NCI-H2227 (cell line): ENCODE measurements at regions not wholly inside any gene's neighbourhood (a gene's known extent, or its start where the extent isn't known, plus 50 kb on each side); places are given as distances from the start of the nearest gene placed in this dataset.

Source experiments
- DNase-seq: peaks from one replicate; lab custom pipeline; 2025; ENCODE audit not compliant: unreplicated experiment; lab: John Stamatoyannopoulos, UW

DNA sequence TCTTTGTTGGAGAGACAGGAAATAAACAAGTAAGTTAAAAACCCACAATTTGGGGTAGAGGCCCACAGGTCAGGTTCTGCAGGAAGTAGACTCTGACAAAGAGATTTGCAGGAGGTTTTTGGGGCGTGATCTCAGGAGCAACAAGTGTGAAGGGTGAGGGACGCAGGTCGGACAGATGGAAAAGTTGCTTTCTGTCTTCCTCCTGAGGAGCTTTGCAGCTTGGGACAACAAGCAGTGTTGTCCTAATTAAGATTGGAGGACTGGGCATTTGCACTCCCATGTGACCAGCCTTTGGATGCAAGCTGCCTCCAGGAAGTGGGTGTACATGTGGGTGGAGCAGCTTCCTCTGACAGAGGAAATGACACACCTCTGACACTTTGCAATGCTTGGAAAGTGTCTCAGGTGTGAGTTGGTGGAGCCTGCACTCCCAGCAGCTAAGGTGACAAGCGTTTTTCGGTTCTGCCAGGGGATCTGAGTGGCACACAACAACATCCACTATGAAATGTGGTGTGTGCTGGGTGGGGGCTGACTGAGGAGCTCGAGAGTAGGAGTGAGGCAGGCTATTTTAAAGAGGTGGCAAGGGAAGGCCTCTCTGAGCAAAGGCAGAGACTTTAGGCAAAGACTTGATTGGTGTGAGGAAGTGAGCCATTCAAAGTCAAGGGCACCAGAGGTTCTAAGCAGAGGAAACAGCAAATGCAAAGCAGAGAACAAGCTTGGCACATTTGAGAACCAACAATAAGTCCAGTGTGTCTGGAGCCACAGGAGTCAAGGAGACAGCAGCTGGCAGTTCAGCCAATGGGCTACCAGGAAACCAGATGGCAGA lies 339.8 kb upstream of the GATB start:
- DNase-seq = no peak

- DNase-seq = no peak
Measured at GRCh38 chr4:152099981-152100378, 339.2 kb upstream of the GATB start.

DNA sequence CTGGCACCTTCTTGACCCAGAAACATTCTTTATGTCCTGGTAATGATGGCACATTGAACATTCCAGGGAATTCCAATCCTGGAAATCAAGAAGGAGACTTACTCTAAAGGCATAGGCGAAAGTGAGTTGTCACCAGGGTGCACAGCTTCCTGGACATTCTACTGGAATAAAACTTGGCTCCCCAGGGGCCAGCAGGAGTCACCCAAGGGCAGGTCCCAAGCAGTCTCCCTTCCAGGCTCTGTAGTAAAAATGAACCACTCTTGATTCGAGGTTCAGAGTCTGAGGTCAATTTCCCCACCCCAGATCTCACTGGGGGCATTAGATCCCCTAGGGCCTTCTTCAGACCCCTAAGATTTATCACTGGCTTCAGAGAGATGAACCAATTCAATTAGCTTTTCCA lies 338.7 kb upstream of the GATB start:
- DNase-seq = no peak

- no peak for DNase-seq
Measured at GRCh38 chr4:152099061-152099425, 338.2 kb upstream of the GATB start.

DNA sequence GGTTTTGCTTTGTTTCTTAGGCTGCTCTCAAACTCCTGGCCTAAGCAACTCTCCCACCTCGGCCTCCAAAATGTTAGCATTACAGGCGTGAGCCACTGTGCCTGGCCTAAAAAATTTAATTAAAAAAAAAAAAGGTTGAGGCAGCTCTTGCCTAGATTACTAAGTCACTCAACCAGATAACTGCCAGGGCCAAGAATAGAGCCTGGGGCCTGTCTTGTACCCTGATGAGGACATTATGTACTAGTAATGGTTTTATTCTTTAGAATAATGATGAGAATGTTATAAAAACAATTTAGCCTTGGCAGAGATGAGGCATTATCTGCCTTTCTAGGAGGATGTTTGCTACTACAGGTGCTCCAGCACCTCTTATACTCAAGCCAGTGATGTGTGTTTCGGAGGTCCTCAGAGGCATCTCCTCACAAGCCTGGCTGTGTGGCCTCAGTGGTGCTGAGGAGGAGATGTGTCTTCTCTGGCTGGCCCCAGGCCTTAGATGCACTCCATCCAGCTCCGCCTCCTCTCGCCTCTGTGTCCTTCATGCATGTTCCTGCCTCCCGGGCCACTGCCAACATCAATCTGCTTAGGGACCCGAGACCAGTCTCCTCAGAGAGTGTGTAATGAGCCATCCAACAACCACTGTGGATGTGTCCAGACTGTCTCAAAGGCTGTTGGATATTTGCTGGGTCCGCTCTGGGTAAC lies 337.7 kb upstream of the GATB start:
- DNase-seq = no peak

DNA sequence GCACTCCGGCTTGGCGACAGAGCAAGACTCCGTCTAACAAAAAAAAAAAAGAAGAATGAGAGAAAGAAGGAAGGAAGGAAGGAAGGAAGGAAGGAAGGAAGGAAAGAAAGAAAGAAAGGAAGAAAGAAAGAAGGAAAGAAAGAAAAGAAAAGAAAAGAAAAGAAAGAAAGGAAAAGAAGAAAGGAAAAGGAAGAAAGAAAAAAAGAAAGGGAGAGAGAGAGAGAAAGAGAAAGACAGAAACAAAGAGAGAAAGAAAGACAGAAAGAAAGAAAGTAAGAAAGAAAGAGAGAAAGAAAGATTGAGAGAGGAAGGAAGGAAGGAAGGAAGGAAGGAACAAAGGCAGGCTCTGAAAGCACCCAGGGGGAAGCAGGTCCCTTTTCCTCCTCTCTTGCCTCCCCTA lies 336.6 kb upstream of the GATB start:
- no peak for DNase-seq

DNA sequence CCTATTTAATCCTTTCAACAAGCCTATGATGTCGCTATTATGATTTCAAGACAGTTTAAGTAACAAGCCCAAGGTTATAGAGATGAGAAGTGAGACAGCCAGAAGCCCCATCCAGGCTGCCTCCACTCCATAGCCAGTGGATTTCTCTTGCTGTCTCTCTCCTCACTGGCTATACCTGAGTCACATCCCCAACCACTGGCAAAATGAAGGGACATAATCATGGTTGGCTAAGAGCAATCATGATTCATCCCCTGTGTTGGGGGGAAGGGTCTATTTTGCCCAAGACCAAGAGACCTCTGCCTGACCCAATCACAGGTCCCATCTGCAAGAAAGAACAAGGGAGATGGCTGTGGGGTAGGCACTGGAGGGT lies 334.9 kb upstream of the GATB start:
- DNase-seq = no peak

- DNase-seq = no peak
Measured at GRCh38 chr4:152094970-152095700, 334.3 kb upstream of the GATB start.

DNA sequence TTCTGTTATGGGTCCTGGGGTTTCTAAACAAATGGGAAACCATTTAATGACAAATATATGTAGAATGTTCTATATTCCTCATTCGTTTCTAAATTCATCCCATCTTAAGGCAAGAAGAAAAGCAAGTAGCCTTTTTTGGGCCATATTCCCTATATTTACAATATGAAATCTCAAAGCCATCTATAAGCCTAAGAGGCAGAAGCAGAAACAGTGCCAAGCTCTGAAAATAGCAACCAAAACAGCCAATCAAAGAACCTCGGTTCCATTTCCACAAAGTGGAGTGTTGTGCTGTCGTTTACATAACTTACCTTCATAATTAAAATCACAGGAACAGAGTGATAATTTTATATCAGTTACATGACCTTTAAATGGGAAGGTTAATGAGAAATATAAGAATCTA lies 330.6 kb upstream of the GATB start:
- no peak for DNase-seq

DNA sequence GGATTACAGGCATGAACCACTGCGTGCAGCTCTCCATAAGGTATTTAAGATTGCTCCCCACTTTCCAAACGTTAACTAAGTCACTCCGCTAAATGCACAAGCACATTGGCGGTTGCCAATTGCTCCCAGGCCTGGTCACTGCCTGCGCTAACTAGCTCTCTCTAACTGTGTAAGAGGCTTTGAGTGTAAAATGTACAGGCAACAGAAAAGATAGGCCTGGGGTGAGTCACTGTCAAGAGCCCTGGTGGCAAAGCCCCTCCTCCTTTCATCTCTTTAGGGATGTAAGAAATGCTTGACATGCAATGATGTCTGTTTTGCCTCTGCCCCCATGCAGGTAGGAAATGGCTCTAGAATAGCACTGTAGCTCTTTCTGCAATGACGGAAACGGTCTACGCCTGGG lies 329.7 kb upstream of the GATB start:
- peak; percentile 5 for DNase-seq

DNA sequence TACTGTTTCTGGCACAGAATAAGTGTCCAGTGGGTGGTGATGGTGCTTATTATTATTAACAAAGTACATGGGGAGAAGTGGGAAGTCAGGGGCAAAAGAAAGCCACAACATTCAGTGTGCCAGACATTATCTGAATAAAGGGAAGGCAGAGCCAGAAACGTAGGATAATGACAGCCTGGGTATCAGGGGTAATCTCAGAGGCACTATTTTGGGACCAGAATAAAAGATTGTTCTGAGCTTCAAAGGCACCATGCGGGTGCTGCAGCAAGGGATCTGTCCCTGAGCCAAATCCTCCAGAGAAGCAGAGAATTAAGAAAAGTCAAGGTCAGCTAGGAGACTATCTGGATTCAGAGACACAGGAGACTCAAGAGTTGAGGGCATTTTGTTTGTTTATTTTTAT lies 328.8 kb upstream of the GATB start:
- DNase-seq = peak; percentile 14

DNA sequence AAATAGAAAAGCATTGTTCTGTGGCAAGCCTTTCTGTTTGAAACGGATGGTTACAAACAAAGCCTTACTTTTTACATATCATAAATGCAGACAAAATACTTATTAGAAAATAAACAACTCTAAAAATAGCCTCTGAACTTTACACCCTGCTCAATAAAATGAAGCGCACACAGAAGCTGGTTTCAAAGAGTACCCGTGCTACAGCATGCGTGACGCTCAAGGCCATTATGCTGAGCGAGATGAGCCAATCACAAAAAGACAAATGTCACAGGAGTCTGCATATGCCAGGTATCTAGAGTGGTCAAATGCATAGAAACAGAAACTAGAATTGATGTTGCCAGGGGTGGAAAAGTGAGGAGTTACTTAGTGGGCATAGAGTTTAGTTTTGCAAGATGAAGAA lies 326.5 kb upstream of the GATB start:
- DNase-seq = no peak

- no peak for DNase-seq
Measured at GRCh38 chr4:152085657-152086056, 324.9 kb upstream of the GATB start.

- no peak for DNase-seq
Measured at GRCh38 chr4:152083338-152083737, 322.5 kb upstream of the GATB start.

- DNase-seq = no peak
Measured at GRCh38 chr4:152081024-152081423, 320.2 kb upstream of the GATB start.

GRCh38 chr4:152079543-152080293 lies 318.9 kb upstream of the GATB start:
- DNase-seq = no peak

DNA sequence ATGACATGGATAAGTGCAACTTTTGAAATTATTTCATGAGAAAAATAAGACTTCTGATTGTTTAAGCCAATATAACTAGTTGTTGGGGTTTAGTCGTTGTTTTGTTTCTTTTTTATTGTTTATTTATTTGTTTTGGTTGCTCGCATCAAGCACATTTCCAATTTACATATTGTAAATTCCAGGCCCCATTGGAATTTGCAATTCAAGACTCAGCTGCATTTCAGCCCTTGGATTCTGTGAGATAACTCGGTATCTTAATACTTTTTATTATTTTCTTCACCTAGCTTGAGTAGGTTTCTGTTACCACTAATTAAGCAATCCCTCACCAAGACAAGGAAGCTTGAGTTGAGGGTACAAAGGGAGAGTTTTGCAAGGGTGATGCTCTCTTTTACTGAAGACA lies 318.3 kb upstream of the GATB start:
- no peak for DNase-seq

DNA sequence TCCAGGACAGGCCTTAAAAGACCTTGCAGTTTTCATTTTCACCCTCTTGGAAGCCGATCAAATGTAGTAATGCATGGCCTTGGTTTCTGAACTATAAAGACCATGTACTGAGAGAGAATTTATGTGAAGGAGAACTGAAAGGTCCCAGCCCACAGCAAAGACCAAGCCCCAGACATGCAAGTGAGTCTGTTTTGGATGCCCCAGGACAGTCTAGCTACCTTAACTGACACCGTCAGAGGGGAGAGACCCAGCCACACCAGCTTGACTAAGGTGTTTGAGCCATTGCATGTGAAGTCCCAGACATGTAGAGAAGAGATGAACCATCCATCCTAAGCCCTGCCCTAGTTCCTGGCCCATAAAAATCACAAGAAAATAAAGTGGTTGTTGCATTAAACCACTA lies 316.8 kb upstream of the GATB start:
- no peak for DNase-seq

DNA sequence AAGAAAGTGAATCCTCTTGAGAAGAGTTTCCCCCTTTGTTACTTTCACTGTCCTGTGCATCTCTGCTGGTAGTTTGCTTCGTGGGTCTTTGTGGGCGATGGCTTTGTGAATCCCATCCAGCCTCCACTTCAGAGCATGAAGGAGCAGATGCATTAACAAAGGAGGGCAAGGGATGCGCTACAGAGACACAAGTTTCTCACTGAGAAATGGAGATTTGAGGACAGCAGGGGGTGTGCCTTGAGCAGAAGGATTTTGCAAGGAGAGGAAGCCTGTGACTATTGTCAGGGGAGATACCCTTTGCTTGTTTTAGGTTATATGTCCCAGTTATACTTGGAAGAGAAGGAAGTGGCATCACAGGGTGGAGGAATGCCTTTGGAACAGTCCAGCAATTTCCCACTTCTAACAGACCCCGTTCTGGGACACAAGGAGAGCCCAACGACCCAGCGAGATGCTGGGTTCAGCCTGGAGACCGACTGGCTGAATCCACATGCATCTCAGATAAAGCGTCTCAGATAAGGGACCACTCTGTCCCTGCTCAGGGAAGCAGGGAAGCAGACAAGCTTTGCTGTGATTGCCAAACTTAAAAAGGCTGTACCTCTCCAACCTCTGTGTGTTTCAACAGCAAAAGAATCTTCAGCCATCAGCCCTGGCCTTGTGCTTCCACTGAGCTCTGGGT lies 314.6 kb upstream of the GATB start:
- no peak for DNase-seq

DNA sequence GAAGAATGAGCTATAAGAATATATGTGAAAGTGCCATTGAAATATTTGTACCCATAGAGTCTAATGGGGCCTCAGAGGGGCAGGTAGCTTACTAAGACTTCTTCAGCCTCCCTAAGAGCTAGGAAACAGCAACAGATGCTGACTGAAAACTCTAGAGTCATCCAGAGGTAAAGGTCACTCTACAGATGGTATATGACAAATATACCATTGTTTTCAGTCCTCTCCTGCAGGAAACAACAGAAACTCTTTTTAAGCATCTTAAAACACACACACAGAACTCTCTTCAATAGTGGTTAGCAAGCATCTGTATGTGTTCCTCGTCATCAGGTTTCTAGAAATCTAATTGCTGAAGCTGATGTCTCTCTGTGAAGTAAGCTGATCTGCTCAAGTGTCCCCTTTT lies 313.8 kb upstream of the GATB start:
- no peak for DNase-seq

DNA sequence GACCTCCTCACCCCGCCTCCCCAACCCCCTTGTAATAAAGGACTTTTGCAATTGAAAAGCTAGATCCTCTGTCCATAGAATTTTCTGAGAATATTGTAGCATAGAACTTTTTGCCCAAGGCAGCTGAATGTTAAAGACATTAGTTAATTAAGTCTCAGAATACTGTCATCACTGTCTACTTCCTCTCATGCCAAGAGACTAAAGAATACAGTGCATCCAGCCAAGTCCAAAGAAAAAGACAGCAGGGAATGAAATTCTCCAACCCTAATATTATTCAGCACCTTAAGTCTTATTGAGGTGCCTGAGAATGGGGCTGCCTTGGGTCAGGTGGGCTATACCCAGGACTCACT lies 313.3 kb upstream of the GATB start:
- no peak for DNase-seq
